Midbrain (tissue), 1 donor: ENCODE measurements at regions not wholly inside any gene's neighbourhood (a gene's known extent, or its start where the extent isn't known, plus 50 kb on each side); places are given as distances from the start of the nearest gene placed in this dataset.
"Not testable (repeated sequence)": the region's sequence is repeated elsewhere in the genome, so short reads cannot be mapped to it uniquely, and the experiment has no call there.

ENCODE experiments used
- DNase-seq: peaks from one replicate; lab custom pipeline; 2025; lab: John Stamatoyannopoulos, UW

DNA sequence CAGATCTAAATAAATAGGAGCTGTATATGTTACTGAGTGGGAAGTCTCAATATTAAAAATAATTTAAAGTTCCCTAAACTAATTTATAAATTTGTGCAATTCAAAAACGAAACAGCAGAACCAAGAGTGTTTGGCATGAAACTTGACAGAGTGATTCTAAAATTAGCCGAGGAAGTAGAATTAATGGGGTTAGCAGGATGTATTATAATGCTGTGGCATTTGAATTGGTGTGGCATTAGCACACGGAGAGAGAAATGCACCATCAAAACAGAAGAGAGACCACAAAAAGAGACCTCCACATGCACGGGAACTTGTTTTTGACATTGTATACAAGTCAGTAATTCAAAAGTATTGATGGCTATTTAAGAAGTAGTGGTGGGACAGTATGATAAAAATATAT lies 366.0 kb upstream of the RGS6 start:
- DNase-seq, result no peak

DNA sequence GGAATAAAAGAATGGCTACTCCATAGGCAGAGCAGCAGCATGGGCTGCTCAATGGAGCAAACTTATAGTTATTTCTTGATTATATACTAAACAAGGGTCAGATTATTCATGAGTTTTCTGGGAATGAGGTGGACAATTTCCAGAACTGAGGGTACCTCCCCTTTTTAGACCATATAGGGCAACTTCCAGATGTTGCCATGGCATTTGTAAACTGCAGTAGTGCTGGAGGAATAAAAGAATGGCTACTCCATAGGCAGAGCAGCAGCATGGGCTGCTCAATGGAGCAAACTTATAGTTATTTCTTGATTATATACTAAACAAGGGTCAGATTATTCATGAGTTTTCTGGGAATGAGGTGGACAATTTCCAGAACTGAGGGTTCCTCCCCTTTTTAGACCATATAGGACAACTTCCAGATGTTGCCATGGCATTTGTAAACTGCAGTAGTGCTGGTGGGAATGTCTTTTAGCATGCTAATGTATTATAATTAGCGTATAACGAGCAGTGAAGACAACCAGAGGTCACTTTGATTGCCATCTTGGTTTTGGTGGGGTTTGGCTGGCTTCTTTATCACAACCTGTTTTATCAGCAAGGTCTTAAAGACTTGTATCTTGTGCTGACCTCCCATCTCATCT lies 364.6 kb upstream of the RGS6 start:
- not testable (repeated sequence) for DNase-seq

DNA sequence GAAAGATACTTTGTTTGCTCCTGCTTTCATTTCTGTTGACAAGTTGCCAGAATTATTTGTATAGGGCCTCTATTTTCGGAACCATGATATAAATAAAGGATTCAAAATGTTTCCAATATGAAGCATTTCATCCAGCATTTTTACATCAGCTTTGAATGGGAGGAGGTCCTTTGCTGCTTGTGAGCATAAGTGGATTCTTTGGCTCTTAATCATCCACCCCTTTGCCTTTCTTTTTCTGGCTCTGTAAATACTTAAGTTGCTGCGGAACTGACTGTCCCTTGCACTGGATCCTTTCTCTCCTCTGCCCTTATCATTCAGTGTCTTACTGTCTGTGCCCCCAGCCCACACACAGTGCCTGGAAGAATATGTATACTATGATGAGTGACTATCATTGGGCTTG lies 357.3 kb upstream of the RGS6 start:
- no peak for DNase-seq

DNA sequence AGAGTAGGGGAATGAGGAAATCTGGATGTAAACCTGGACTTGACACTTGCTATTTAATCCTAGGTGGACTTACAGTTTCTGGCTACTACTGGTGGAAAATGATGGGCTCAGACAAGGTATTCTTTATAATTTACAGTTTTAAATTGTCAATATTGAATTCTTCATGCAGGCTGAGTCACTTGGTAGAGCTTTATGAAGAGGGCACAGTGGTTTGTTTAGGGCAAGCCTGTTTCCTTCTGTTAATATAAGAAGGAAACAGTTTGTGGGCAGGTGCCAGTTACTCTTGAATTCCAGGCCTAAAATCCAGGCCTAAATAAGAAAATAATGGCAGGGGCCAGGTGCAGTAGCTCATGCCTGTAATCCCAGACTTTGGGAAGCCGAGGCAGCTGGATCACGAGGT lies 355.8 kb upstream of the RGS6 start:
- DNase-seq, result no peak

DNA sequence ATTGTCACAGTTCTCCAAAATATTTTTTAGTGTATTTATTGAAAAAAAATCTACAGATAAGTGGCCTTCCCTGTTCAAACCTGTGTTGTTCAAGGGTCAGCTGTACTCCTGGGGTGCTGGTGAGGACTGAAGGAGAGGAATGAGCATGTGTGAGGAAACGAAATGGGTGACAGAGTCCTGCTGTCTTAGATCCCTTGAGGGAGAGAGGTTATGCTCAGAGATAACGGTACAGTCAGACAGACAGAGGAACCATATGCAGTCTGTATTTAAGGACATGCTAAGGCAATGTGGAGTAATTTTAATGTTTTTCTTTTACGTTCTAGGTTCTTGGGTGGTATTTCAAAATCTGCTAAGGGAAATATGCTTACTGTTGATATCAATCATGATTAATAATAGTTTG lies 352.9 kb upstream of the RGS6 start:
- DNase-seq, result no peak

DNA sequence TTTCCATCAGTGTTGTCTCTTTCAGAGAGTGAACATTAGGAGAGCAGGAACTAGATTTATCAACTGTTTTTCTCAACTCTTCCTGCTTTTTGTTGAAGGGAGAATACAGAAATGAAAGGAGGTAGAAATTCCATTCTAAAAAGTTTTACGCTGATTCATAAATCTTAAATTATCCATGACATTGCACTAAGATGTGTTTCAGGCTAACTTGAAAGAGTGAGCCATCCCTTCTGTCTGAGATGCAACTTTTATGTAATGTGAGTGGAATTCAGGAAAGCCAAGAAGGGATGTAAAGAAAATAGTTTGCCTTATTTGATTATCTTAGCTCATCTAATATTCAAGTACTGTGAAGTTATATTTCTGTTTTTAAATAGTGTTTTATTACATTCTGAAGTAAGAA lies 349.5 kb upstream of the RGS6 start:
- DNase-seq, result no peak

DNA sequence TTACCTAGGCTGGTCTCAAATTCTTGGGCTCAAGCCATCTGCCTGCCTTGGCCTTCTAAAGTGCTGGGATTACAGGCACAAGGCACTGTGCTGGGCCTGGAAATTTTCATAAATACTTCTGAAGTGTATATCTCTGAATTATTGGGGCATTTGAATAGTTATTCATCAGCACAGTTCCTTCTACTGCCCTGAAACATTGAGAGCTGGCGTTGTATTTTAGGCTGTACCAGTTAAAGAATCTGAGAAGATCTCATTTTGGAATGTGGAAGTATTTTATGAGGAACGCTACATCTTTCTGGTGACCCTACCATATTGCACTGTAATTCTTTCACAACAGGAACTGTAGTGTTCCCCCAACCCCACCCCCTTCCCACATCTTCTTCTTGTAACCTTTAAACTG lies 349.0 kb upstream of the RGS6 start:
- no peak for DNase-seq

DNA sequence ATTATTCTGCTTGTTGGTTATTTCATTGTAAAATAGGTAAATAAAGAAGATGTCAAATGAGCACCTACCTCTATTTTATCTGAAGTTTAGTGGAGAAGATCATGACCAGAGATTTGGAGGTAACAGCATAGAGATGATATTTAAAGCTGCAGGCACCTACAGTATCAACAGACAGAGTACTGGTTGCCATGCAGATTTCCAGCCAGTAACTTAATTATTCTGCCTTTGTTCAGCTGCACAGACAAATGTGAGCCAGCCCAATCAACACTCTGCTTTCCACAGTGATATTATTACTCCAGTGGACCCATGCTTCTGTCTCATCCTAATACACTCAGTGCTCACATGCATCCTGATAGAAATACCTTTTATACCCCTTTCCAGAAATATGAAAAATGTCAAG lies 348.5 kb upstream of the RGS6 start:
- no peak for DNase-seq

DNA sequence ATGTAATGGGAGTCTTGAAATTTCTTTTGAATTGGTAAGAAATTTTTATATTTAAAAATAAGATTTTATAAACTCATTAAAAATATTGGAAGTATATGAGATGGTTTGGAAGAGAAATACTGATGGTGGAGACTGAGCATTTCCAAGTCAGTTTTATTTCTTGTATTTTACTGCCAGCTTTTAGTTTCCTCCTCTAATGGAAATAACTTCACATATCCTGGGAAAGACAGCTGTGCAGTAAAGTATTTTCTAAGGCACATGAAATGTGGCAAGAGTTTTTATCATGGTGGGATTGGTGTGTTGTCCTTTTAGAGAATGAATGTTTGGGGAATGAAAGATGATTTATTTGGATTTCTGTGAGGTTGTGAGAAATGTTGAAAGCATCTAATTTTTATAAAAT lies 346.9 kb upstream of the RGS6 start:
- DNase-seq, result no peak

DNA sequence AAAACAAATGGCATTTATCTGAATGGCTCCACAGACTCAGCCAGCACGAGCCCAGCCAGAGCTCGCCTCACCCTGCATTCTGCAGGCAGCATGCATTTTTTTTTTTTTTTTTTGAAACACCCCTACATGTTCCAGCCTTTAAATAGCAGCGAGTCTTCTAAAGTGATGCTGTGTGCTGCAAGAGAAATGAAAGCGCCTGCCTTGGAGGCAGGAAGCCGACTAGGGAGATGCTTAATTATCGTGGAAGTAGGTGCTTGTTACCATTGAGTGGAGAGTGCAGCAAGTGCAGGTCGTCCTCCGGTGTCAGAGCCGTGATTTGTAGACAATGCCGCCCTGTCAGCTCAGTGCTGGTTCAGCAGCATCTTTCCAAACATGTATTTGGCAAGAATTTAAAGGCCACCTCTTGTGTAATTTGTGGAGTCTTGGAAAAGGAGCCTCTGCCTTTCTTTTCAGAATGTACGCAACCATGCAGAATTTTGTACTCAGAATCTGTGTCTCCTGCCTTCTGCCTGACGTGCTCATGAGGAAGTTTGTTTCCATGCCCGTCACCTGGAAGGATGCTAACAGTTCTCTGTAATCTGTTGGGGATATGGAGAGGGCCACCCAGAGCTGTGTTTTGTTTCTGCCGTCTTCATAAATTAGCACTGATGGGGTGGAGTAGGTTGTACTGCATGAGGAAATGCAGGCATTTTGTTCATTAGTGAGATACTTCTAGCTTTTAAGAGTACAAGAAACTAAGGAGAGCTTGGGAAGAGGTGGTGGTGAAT lies 345.9 kb upstream of the RGS6 start:
- peak; percentile 33 for DNase-seq

DNA sequence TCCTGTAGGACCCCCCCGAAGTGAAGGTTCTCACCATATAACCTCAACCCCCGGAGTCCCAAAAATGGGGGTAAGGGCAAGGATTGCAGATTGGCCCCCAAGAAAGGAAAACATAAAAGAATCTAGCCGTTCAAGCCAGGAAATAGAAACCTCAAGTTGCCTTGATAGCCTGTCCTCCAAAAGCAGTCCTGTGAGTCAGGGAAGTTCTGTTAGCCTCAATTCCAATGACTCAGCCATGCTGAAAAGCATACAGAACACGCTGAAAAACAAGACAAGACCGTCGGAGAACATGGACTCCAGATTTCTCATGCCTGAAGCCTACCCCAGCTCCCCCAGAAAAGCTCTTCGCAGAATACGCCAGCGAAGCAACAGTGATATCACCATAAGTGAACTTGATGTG lies 344.2 kb upstream of the RGS6 start:
- no peak for DNase-seq

DNA sequence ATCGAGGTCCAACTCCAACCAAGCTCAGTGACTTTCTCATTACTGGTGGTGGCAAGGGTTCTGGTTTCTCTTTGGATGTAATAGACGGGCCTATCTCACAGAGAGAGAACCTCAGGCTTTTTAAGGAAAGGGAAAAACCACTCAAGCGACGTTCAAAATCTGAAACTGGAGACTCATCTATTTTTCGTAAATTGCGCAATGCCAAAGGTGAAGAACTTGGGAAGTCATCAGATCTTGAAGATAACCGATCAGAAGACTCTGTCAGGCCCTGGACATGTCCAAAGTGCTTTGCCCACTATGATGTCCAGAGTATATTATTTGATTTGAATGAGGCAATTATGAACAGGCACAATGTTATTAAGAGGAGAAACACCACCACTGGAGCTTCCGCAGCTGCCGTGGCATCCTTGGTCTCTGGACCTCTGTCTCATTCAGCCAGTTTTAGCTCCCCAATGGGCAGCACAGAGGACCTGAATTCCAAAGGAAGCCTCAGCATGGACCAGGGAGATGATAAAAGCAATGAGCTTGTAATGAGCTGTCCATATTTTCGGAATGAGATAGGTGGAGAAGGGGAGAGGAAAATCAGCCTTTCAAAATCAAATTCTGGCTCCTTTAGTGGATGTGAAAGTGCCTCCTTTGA lies 343.5 kb upstream of the RGS6 start:
- no peak for DNase-seq

DNA sequence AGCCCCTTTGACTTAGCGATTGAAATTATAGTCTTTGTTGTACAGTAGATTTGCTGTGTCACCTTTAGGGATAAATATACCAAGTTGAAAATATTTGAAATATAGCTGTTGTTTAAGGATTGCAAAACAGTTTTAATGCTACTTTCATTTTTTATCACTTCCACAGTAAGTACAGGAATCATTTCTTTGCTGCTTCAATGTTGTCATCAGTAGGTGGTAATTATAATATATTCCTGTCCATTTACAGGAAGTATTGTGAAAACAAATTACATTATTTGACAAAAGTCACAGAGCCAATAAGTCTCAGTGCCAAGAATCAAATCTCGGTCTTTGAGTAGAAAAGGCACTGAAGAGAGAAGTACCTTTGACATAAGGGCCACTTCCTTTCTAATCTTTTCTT lies 342.6 kb upstream of the RGS6 start:
- DNase-seq, result no peak

DNA sequence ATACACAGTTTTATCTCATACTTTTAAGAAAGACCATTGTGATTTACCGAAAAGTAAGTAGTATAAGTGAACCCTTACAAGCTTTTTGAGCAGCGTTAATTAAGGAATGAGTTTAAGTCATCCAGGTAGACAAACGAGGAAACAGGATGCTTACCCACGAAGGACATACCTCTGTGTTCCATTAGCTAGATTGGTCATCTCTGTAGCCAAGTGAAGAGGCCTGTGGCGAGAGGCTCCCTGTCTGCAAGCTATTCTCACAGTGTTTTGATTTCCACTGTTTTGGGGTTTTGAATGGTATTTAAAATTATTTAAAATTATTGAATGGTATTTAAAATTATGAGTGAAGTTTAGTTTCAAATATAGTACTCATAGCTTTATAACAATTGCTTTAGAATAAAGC lies 342.1 kb upstream of the RGS6 start:
- no peak for DNase-seq

DNA sequence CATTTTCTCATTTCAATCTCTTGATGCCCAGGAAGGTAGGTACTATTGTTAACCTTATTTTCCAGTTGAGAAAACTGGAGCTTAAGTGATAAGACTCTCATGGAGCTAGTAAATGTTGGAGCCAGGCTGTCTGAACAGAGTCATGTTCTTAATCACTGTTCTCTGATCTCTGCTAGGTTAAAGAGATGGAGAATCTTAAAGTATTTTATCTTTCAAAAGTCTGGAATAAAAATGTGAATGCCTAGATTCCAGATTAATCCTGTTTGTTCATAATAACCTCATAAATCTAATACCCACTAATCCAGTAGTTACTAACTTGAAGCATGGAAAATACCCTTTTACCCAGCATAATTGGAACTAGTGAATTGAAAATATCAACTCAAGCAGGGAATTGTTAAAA lies 341.0 kb upstream of the RGS6 start:
- no peak for DNase-seq

DNA sequence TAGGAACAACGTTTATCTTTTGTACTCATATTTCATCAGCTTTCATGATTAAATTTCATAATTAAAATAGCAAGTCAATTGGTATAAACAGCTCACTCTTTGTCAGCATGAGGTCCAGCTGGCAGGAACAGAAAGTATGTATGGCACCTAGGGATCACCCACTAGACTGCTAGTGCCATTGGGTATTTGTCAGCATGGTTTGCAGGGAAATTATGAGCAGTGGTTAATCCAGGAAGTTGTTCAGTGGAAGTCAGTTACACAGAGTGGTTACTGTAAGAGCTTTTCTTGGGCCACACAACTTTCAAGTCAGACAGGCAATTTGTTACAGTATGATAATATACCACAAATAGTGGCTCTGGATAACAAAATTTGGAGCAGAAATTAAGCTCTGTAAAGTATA lies 340.3 kb upstream of the RGS6 start:
- DNase-seq, result no peak

DNA sequence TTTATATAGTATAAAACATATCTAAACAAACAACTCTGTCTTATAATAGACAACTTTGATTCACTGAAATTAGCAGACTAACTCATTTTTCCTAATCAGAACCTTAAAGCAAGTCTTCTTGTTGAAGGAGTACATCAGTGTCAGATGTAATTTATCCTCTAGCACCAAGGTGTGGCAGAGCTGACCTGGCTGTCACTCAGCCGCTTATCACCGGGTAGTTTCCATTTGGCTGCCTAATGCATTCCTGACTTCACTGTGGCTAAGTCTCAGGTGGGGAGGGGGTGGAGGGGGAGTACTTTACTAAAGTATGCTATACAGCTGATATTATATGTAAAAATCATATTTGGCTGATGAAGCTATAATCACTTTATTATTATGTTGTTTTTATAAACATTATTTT lies 339.9 kb upstream of the RGS6 start:
- no peak for DNase-seq

DNA sequence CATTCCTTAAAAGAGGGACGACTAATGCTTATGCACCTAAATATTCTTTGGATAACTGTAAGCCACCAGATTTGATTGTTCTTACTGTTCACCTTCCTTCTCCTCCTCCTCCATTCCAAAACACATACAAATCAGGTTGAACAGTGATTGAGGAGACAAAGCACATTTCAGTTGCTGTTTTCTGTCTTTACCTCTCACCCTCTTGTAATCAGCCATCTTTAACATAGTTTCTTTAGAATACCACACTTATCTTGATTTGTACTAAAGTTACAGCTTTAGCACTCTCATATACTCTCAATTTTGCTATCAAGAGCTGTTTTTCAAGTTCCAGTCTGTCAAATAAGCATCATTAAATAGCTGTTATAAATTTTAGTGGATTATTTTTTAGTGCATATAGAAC lies 338.3 kb upstream of the RGS6 start:
- no peak for DNase-seq

DNA sequence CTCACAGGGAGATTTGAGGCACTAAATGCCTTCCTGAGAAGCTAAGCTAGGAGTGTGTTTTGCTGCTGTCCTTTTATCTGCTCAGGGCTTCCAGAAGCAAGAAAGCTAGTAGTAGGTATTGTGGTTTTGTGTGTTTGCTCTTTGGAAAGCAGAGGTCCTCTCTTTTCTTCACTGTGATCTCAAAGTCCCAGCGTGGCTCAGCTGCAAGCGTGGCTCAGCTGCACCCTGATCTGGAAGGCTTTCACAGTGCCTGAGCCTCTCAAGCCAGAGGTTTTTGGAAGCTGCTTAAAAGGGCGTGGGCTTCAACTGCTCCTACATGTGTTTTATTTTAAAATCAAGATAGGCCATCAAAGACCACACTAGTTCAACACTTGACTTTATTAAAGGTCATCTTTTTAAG lies 337.4 kb upstream of the RGS6 start:
- no peak for DNase-seq

DNA sequence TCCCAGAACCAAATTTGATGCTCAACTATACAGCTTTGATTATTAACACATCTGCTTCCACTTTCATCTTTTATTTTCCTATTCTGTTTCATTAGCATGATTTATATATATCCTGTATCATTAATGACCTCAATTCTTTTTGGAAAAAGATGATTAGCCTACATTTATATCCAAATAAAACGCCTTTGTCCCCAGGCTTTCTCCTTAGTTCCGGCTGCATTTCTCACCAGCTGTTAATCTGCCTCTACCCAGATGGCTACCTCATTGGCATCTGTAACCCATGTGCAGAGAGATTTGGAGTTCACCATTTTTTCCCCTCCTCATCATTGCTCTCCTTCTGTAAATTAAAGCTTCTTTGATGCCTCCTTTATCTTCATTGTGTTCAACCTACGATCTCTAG lies 336.8 kb upstream of the RGS6 start:
- DNase-seq, result no peak

DNA sequence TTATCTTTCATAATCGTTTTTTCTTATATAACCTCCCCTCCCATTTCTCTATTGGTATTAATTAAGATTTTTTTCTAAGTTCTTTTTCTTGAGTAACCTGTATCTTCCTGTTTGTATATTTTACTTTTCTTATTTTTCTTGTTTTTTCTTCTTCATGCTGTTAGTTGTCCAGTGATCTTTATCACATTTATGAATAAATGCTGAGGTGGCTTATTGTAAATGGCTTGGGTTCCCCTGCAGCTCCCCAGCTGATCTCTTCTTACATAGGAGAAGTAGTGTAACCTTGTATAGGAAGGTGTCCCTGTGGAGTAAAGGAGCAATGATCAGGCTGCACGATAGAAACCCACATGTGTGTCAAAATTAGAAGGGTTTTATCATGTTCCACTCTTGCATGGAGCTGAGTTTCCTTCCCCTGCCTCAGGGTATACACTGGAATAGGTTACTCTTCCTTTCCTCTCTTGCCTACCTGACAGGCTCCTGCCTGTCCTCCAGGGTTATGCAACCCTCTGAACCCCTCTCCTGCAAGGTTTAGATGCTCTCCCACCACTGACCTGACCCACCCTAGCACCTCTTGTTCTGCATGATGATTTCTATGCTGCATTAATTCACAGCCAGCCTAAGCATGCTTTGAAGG lies 334.8 kb upstream of the RGS6 start:
- no peak for DNase-seq

DNA sequence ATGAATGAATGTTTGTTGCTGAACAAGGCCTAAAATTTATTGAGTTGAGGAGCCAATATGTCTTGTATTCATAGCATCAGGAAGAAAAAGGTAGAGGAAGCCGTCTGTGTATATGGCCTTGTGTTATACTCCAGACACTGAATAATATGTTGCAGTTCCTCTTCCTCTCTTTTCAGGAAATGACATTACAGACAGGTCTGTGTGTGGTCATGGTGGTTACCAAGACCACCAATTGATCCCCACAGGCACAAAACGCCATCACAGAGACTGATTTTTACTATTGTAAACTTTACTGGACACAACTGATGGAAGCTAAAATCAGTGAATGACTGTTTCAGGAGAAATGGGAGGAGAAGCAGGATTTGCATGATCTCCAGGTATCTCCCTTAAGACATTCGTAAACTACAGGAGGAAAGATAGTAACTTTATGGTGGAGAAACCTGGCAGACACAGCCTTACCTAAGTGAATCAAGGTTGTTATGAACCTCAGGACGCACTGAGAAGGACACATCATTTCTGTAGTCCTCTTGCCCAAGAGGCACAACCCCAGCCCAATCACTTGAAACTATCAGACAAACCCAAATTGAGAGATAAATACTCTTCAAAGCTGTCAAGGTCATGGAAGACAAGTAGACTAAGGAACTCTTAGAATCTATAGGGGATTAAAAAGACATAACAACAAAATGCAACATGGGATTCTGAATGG lies 334.1 kb upstream of the RGS6 start:
- no peak for DNase-seq

DNA sequence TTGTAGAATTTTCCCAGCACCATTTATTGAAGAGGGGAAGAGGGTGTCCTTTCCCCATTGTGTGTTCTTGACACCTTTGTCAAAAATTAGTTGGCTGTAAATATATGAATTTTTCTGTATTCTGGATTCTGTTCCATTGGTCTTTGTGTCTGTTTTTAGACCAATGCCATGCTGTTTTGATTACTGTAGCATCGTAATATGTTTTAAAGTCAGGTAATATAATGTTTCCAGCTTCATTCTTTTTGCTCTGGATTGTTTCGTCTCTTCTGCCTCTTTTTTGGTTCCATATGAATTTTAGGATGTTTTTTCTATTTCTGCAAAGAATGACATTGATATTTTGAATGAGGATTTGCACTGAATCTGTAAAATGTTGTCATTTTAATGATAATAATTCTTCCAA lies 331.9 kb upstream of the RGS6 start:
- no peak for DNase-seq
